Muscle of arm (tissue), 1 donor: ENCODE measurements at regions not wholly inside any gene's neighbourhood (a gene's known extent, or its start where the extent isn't known, plus 50 kb on each side); places are given as distances from the start of the nearest gene placed in this dataset.
"Not testable (repeated sequence)": the region's sequence is repeated elsewhere in the genome, so short reads cannot be mapped to it uniquely, and the experiment has no call there.

Experiments
- DNase-seq: peaks from one replicate; pipeline ENCODE4 v3.0.0-alpha.2; 2013

DNA sequence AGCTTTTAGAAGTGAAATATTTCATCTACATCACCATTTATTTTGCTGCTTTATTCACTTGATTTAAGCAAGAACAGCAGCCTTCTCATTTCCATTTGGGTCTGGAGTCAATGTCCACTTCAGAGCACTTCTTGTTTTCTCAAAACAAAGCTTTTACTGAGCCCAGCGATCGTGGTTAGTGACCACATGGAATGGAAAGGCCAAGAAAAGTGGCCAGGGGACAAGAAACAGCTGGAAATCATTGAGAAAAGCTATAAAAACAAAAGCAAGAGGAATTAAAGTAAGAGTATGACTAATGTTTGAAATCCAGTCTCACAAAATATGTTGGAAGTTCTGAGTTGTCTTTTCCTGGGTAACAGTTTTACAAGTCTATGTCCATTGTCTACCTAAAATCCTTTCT is 328.4 kb upstream of the INTU start:
- no peak for DNase-seq

DNA sequence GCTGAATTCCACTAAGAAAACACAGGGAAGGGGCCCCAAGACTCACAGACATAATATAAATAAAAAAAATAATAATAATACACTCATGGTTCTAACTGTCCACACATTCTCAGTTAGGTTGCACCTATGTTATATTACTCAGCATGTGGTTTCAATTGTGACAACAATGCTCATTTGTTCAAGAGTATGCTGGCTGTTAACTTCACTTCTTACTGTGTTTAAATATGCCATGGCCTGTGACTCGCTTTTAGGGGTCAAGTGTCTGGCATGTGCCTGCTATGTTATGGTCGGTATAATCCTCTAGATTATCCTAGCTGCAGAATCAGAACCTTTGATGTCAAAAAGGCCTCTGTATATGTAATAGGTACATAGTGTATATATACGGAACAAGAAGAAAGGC is 324.8 kb upstream of the INTU start:
- DNase-seq = no peak

DNA sequence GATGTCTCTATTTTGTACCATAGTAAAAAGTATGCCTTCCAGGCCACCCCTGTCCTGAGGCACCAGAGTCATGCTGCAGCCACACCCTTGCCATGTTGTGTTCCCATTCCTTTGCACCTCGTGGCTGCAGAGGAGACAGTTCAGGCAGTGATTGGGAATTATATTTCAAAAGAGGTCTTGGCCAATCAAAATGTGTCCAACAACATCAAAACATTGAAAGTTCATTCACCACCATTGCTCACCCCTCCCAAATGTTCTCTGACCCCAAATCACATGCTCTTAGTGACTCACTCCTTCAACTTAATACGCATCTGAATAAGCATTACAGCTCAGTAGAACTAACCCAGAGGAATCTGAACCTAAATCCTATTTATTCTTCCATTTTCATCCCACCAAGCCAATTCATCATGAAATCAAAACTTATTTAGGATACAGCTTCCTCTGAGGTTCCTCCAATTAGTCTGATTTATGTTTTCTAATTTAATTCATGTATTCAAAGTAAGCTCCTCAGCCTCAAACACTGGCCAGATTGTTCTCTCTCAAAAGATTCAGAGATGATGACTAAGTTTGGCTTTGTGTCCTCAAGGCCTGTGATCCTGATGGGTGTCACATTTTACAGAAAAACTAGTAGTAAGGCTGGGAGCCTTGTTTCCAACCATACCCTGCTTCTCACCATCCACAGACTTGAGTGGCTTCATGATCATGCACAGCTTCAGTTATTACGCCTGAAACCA is 323.2 kb upstream of the INTU start:
- no peak for DNase-seq

DNA sequence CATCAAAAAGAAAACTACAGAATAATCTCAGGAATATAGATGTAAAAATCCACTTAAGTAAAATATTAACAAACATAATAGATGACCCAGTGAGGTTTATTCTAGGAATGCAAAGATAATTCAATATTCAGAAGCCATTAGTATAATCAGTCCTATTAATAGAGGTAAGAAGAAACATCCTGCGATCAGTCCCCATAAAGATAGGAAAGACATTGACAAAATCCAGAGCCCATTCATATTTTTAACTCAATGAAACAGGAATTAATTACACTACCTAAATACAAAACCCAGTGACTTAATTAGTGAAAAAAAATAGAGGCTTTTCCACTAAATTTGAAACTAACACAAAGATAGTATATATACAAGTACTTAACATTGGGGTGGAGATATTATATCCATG is 321.4 kb upstream of the INTU start:
- DNase-seq = no peak

GRCh38 chr4:127311924-127312323 is 320.8 kb upstream of the INTU start:
- DNase-seq = no peak

- DNase-seq = no peak
Measured at GRCh38 chr4:127313767-127314166, 319.0 kb upstream of the INTU start.

- no peak for DNase-seq
Measured at GRCh38 chr4:127327491-127327890, 305.3 kb upstream of the INTU start.

- no peak for DNase-seq
Measured at GRCh38 chr4:127335073-127335620, 297.6 kb upstream of the INTU start.

DNA sequence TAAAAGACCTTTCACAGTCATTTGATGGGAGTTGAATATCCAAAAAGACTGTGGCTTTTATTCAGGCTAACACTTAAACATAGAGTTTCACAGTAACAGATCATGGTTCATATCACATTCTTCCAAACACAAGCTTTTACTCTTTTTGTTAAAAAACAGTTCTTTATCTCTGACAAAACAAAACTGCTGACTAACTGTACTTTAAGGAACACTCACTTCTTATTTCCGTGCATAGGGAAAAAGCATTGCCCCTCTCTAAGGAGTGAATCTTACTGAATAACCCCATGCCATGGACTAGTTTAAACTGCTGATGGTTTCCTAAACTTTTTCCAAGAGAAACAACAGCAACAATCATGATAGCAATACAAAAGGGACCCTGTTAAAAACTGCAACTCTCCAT is 297.0 kb upstream of the INTU start:
- DNase-seq = no peak

GRCh38 chr4:127343123-127343522 is 289.6 kb upstream of the INTU start:
- not testable (repeated sequence) for DNase-seq

- no peak for DNase-seq
Measured at GRCh38 chr4:127344071-127344470, 288.7 kb upstream of the INTU start.

GRCh38 chr4:127347936-127348335 is 284.8 kb upstream of the INTU start:
- DNase-seq = peak; percentile 54

GRCh38 chr4:127352220-127353113 is 280.3 kb upstream of the INTU start:
- no peak for DNase-seq

DNA sequence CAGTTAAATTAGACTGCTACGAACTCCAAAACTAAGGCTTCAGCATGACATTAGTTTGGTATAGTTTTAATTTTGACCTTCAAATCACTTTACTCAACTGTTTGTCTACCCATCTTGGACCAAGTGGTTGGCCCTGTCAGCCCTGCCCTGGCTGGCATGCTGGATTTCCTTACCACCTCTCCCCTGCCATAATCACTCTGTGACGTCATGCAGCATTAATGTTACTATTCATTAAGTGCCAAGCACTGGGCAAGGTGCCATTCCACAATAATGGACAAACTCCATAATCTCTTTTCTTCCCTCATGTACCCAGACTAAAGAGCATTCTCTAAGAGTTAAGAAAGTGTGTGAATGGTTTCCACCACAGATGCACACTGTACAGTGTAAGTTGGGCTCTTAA is 277.0 kb upstream of the INTU start:
- no peak for DNase-seq

GRCh38 chr4:127357765-127358164 is 275.0 kb upstream of the INTU start:
- no peak for DNase-seq

- DNase-seq = no peak
Measured at GRCh38 chr4:127362686-127363085, 270.1 kb upstream of the INTU start.

DNA sequence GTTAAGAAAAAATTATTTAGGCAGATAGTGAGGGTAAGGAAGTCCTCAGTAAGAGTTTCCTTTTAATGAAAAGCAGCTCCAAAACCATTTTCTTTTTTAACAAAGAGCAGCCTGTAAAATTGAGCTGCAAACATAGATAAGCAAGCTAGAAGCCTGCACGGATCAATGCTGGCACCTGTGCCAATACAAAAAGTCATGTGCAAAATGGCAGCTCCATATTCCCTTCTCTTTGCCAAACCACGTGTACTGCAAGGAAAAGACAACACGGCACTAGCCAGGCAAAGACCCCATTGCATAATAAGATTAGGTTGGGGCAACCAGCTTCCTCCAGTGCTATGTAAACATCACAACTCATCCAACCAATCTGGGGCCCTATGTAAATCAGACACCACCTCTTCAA is 268.4 kb upstream of the INTU start:
- no peak for DNase-seq

DNA sequence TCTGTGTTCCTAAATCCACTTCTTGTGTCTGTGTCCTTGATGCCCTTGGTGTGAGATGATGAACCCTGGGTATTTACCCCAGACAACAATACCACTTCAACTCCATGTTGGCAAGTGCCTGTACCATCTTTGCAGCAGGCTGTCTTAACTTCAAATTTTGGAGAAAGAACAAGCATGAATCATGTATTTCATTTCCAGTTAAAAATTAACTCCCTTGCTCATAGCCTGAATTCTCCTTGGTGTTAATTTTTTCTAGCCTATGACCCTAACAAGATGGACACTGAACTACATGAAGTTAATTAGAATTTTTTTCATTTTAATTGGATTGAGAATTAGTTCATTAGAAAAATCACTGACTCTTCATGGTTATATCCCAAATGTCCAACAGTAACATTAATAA is 267.8 kb upstream of the INTU start:
- DNase-seq = no peak

- DNase-seq = no peak
Measured at GRCh38 chr4:127370604-127371003, 262.2 kb upstream of the INTU start.

- no peak for DNase-seq
Measured at GRCh38 chr4:127379499-127379898, 253.3 kb upstream of the INTU start.

DNA sequence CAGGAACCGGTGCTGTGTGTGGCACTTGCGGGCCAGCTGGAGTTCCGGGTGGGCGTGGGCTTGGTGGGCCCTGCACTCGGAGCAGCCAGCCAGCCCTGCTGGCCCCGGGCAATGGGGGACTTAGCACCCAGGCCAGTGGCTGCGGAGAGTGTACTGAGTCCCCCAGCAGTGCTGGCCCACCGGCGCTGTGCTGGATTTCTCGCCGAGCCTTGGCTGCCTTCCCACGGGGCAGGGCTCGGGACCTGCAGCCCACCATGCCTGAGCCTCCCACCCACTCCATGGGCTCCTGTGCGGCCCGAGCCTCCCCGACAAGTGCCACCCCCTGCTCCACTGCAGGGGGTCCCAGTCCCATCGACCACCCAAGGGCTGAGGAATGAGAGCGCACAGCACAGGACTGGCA is 252.8 kb upstream of the INTU start:
- not testable (repeated sequence) for DNase-seq

DNA sequence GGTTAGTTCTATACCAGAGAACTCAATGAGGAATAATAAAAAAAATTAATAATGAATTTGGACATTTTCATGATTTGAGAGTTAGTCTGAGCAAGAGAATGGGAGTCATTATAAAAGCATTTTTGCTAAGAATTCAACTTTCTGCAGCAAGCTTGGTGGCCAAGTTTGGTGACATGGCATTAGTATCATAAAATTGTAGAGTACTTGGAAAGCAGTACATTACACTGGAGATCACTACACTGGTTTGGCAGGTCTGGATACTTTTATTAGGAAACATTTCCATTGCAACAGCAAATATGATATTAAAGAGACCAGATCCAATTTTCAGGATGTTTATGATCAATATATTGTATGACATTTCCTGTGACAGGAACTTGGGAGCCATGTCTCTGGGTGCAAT is 249.1 kb upstream of the INTU start:
- no peak for DNase-seq

GRCh38 chr4:127394516-127394915 is 238.2 kb upstream of the INTU start:
- no peak for DNase-seq
